Midbrain (tissue), 1 donor: ENCODE measurements at regions not wholly inside any gene's neighbourhood (a gene's known extent, or its start where the extent isn't known, plus 50 kb on each side); places are given as distances from the start of the nearest gene placed in this dataset.
A peak's percentile ranks its signal among the peaks of the same experiment; 100 is the strongest.
"Not testable (repeated sequence)": the region's sequence is repeated elsewhere in the genome, so short reads cannot be mapped to it uniquely, and the experiment has no call there.

Experiments used
- DNase-seq: peaks from one replicate; lab custom pipeline; 2025; lab: John Stamatoyannopoulos, UW

DNA sequence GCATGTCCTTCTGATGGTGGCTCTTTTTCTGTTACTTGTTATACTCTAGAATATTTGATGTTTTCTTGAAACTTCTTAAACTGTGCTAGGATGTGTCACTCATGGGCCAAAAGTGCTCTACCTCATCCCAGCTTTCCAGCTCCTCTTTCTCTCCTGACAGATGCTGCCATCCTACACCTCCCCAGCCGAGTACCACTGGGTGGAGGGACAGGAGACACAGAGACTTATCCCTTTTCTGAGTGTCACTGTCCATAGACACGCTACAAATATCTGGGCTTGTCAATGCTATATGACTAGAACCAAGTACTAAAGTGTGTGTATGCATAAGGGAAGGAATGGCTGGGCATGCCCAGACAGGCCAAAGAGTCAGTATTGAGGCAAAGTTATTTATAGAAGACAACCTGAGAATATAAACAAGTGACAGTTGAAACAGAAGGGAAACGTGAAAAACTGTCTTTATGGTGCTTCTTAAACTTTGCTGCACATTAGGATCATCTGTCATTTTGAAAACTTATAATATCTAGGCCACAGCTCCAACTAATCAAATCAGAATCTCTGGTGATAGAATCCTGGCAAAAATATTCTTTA lies 188.0 kb downstream of the CARTPT start:
- no peak for DNase-seq

DNA sequence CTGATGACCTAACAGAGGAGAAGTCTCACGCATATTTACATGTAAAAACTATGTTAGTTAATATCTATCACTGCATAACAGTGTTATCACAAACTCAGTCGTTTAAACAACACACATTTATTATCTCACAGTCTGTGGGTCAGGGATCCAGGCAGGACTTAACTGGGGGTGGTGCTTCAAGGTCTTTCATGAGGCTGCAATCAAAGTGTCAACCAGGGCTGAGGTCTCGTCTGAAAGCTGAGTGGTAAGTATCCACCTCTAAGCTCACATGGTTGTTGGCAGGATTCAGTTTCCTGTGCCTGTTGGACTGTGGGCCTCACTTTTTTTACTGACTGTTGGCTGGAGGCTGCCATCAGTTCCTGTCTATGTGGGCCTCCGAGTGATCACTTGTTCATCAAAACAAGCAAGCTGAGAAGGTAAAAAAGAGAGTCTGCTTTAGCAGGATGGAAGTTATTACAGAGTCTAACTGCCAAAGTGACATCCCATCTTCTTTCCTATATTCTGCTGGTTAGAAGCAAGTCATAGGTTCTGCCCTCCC lies 188.6 kb downstream of the CARTPT start:
- DNase-seq = no peak

DNA sequence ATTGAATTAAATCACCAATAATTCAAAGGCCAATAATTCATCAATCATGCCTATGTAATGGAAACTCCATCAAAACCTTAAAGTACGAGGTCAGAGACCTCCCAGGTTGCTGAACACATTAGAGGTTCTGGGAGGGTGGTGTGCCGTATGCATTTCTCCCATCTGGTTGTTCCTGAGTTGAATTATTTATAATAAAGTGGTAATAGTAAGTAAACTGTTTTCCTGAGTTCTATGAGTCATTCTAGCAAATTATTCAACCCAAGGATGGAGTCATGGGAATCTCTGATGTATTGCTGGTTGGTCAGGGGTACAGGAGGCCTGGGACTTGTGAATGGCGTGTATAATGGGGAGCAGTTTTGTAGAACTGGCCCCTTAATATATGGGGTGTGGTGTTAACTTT lies 191.7 kb downstream of the CARTPT start:
- no peak for DNase-seq

DNA sequence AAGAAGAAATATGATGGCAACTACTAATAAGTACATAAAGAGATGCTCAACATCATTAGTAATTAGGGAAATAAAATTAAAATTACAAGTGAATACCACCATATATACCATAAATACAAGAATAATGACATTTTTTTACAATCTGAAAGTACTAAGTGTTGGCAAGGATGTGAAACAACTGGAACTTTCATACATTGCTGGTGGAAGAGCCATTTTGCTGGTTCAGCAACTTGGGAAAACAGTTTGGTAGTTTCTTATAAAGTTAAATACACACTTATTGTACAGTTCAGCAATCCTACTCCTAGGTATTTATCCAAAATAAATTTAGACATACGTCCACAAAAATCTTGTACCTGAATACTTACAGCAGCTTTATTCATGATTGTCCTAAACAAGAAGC lies 192.9 kb downstream of the CARTPT start:
- DNase-seq = no peak

DNA sequence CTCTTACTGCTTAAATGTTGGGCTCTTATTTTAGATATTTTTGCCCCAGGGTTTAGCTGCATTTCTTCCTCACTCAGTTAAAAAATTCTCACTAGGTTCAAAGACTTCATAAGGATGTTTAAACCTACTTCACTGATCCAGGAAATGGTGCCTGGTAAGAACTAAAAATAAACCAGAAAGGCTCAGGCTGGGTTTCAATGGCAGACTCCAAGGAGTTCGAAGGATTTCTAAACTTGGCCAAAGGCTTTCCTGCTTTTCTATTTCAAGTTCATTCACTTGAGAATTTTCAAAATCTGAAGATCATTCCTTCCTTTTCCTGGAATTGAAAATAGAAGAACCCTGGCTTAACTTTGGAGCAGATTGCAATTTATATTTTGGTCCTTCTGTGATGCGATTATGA lies 193.0 kb upstream of the MAP1B start:
- DNase-seq = no peak

DNA sequence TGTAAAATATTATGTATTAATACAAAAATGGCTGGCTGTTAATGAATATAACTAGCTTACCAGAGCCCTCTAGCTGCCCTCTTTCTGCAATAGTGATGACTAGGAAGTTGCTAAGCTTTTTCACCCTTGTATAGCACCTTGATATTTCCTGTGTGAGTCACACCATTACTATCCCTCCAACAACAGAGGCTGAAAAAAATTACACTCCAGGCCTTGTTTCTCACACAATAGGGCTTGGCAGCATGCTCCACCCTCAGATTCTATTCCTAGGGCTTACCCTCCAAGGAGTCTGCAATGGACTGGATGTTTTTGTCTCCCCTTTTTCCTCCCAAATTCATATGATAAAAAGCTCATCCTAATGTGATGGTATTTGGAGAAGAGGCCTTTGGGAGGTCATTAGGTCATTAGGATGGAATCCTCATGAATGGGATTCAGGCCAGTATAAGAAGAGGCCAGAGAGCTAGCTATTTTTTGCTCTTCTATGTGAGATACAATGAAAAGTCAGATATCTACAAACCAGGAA lies 184.6 kb upstream of the MAP1B start:
- DNase-seq = no peak

DNA sequence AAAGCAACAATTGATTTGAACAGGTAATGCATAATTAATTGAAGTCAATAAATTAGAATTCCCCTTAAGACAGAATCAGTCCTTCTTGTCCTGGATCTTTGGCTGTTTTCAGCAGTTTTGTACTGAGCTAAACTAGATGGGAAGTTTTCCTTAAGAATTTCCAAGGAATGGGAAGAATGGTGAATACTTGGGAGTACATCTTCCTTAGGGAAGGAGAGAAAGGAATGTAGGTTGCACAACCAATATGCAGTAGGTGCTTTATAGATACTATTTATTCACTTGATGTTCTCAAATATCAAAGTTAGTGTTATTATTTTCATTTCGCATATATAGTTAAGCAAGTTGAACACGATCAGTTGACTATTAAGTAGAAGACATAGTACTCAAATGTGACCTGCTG lies 183.5 kb upstream of the MAP1B start:
- DNase-seq = no peak

DNA sequence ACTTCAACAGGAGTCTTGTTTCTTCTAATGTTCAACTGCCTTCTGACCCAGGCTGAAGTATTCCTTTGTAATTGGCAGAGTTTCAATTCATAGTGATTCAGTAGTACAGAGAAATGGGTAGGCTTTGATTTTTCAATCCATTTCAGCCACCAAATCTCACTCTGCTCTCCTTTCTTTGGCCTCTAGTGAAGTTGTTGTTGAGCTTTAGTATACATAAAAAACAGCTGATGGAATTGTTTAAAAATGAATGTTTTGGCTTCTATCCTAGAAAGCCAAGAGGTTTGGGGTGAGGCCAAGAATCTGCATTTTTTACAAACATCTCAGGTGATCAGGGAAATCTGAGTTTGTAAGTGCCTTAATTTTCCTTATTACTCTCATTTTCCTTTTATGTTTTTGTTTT lies 182.9 kb upstream of the MAP1B start:
- DNase-seq = no peak

DNA sequence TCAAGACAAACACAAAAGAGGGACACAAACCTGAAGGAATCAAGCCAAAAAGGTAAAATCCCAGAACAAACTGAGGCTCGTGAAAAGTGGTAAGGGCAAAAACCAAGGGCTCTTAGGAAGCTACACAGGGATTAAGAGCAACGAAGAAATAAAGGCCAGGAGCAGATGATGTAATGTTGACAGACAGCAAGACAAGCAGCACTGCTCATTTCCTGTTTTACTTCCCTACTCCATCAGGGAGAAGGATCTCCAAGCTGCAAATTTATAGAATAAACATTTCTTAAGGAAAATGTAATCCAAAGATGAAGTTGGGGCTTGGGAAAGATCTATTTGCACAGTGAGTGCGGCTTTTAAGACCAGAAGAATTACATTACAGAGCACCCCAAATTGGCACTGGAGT lies 182.3 kb upstream of the MAP1B start:
- no peak for DNase-seq

DNA sequence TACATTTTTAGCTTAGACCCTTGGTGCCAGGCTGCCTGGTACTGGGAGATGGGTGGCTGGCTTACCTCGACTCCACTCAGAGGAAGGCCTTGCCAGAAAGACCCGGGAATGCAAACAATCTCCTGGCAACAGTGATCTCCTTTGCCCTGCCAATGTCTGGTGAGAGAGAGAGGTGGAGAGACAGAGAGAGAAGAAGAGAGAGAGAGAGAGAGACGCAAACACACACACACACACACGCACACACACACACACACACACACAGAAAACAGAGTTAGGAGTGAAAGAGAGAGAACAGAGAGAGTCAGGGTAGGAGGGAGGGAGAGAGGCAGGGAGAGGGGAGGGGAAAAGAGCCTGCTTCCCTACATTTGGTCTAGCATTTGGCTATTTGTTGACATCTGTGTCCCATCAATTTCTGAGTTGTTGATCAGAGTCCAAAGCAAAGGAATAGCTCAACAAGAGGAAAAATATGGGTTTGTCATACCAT lies 181.6 kb upstream of the MAP1B start:
- DNase-seq = no peak

DNA sequence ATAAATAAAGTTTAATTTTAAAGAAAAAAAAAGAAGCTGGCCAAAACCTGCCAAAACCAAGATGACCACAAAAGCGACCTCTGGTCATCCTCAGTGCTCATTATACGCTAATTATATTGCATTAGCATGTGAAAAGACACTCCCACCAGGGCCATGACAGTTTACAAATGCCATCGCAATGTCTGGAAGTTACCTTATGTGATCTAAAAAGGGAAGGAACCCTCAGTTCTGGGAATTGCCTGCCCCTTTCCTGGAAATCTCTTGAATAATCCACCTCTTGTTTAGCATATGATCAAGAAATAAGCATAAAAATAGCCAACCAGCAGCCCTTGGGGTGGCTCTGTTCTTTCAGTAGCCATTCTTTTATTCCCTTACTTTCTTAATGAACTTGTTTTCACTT lies 178.3 kb upstream of the MAP1B start:
- DNase-seq = no peak

DNA sequence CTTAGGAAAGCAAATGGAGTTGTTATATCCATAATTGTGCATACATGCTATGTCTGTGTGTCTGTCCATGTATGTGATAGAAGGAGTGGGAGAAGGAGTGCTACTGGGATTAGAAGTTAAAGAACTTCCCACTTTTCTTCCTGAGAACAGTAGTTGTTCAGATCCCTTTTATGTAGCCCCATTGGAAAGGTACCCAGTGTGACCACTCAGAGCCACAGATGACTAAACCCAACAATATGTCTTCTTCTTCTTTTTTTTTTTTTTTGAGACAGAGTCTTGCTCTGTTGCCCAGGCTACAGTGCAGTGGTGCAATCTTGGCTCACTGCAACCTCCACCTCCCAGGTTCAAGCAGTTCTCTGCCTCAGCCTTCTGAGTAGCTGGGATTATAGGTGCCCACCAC lies 176.7 kb upstream of the MAP1B start:
- not testable (repeated sequence) for DNase-seq

DNA sequence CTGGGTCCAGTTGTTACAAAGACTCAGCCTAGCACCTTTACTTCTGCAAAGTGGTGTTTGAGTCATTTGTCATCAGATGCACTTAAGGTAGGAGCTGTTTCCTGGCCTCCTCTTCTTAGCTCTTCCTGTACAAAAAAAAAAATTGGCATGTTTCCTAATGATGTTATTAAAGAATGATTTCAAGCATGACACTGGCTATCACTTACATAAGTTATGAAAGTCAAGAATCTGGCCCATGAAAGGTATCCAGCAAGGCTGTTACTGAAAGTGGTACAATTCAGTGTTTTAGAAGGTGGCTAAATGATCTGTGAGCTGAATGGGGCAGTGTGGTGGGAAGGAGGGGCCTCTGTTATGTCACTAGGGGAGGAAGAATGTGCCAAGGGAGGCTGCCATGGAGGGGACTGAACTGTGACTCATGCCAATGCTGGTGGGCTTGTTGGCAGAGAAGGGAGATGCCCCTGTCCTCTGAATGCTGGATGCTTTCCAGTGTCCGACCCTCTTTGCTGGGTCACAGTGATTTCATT lies 175.1 kb upstream of the MAP1B start:
- no peak for DNase-seq

DNA sequence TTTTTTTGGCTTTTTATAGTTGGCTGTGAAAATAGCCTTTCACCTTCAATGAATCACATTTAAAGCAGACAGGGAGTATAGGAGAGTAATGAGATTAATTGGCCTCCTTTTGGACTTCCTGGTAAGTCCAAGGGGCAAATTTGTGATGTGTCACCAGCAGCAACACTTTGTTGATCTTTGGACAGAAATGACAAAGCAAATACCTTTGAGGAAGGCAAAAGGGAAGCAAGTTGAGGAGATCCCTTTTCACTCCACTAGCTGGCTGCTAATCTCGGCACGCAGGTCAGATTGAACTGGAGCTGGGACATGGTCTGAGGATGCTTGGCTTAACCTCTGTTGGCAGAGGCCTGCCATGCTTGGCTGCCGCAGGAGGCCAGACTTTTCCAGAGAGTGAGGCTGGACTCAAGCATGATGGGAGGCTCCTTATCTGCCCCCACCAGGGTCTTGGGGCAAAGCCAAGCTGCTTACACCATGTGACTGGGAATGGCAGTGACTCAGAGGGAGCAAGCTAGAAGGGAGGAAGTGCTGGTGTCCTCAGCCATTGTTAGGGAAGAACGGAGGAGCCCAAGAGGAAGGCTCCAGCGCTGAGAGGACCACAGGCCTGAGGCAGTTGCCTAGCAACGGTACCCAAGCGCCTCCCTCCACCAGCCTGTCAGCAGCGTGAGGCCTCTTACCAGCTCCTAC lies 174.5 kb upstream of the MAP1B start:
- peak; percentile 28 for DNase-seq

DNA sequence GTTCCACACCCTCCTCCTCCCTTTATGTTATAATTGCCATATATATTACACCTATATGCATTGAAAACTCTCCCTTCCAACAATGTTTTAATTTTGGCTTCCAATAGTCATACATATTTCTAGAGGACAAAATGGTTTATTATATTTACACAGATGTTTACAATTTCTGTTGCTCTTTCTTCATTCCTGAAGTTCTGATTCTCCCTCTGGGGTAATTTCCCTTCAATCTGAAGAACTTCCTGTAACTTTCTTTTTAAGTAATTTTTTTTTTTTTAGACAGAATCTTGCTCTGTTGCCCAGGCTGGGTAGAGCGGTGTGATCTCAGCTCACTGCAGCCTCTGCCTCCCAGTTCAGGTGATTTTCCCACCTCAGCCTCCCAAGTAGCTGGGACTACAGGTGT lies 173.0 kb upstream of the MAP1B start:
- no peak for DNase-seq

DNA sequence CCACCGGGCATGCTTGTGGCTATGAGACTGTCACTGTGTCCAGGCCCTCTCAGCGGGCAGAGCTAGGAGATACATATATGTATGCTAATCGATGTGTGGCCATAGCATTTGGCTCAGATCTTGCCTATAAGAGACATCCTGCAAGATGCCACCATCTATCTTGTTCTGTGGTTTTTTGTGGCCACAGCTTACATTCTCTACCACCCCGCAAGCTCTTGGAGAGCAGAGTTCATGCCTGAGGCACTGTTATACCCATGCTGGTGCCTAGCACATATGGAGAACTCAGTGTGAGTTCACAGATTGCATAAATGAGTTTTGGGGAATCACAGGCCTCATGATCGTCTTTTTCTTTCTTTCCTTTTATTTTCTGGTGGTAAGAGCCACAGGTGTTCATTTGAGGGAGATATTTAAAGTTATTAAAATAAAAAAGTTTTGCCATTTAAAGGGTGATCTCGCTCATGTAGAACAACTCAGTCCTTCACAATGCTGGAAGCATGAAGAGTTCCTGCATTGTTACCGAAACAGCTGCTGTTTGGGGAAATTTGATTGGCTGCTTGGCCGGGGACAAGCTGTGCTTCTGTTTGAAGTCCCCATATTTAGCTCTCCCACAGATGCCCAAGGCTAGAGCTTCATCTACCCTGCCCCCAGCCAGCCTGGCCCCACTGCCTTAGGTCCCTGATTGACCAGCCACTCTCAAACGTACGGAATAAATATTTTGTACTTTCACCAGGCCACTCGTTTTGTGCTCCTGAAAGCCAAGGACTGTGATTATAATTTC lies 169.2 kb upstream of the MAP1B start:
- peak; percentile 60 for DNase-seq

DNA sequence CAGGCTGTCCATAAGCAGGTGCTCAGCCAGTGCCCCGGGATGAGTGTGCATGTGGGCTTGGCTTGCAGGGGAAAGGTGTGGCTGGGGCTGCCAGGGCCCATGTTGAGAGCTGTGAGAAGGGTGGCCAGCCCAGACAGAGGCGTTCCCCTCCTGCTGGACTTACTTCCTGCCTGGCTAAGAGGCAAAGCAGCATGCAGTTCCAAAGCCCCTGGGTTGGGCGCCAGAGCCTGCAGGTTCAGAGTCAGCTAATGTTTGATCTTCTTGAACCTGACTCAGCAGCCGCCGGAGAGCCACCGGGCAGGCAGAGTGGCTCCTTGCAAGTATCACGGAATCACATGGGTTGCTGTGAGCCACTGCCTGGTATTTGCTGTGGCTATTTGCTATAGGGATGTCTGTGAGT lies 168.4 kb upstream of the MAP1B start:
- no peak for DNase-seq

DNA sequence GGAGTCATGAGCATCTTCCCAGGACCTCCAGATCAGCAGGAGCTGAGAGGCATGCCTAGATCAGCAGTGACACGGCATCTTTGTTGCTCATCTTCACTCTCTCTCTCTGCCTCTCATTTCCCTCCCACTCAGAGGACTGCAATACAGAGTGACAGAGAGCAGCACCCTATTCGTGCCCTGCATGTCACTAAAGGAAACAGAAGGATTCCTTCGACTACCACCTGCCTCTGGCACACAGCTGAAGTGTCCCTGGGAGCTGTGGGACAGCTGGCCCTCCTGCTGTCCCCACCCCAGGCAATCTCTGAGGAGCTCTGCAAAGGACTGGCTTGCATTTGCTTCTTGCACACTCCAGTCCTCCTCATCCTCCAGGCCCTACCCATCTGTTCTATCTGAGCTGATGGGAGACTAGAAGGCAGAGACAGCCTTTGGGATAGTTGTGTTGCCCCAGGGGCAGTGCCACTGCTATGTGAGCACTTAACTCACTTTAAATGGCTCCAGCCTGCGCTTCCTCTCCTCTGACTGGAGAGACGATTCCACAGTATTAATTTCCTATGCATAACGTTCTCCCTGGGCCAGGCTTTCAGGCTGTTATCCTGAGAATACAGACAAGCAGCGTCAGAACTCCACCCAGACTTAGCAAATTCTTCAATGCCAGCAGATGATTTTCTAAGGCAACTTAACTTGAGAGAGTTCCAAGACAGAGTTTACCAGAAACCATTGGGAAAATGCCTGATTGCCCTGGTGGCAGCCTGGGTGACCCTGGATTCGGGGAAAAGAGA lies 167.6 kb upstream of the MAP1B start:
- no peak for DNase-seq

DNA sequence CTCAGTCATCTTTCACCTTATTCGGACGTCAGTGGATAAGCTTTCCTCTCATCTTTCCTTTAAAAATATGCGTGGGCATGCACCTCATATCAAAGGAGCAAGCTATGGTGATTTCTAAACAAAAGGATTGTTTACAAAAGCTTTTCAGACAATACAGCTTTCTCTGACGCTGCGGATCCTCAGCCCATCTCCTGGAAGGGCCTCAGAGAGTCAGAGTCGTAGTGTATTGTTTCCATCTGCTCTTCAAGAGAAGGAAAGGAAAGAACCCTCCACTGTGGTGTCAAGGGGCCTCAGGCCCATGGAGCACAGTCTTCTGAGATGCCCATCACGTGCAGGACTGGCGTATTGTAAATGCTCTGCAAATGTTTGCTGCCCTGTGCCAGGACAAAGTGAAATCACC lies 163.4 kb upstream of the MAP1B start:
- no peak for DNase-seq

DNA sequence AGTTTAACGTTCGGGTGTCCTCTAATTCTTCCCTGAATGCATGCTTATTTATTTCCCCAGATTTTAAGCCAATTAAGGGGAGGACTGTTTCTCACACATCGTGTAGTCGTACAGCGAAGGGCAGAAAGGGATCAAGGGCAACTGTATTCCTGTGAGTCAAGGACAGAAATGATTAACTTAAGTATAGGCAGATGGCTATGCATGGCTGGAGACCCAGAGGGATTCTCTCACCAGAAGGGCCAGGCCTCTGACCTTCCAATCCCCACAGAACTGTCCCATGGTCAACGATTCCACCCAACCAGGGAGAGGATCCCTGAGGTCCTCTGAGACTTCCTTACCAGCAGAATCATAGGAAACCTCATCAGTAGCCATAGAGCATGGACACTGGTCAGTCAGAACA lies 161.8 kb upstream of the MAP1B start:
- no peak for DNase-seq

DNA sequence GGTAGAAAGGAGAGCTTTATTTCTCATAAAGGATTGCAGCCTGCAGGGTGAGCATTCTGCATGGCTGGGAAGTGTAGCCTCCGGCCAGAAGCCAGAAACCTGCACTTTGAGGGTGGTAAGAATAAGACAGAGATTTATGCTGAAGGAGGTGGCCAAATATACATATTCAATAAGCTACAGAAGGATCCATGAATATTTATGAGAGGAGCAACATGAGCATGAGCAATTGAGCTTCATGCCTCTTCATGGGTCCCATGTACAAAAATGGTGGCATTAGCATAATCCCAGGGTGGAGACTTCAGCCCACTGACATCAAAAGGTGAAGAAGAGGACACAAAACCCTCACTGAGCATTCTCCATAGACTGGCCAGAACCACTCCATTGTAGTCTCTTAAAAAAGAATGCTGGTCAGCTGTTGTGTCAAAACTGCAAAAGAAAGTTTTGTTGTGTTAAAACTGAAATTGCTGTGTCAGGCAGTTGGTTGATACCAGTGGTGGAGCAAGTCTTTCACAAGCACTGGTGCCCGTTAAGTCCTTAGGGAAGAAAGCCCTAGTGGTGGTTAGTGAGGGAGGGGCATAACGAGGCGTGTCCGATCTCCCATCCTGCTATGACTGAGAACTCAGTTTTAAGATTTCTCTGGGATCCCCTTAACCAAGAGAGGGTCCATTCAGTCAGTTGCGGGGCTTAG lies 160.8 kb upstream of the MAP1B start:
- no peak for DNase-seq
